ENCODE measurements at regions not wholly inside any gene's neighbourhood (a gene's known extent, or its start where the extent isn't known, plus 50 kb on each side); places are given as distances from the start of the nearest gene placed in this dataset.

GRCh38 chr12:60148831-60149230 is 553.0 kb downstream of the SLC16A7 start:
- Histone ChIP-seq H3K36me3 (ENCODE audit: control insufficient read depth in 3 of 3, insufficient read depth in 3 of 3, low read length in 3 of 3) (no peaks in the 10 kb centered on the region), H3K27me3 (ENCODE audit: control insufficient read depth in 3 of 3, insufficient read depth in 3 of 3, low read length in 3 of 3) (no peaks in the 10 kb centered on the region)

DNA sequence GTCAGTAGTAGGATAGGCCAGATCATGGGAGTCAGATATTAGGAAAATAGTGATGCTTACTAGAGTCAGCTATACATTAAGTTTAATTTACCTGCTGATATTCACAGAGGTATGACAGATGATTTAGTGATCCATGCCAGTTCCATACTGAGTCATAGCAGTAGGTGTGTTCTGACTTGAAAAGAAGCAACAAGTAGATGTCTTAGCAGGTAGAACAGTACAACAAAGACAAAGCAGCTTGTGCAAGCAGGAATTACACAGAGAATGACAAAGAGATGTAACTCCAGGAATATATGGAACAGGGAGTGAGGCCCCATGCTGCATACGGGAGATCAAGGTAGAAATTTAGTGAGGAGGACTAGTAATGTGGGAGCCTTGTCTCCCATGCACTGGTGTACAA is 556.9 kb downstream of the SLC16A7 start:
- no peak overlapping the region for H3K27ac ChIP-seq (ENCODE audit: low read depth, low read length)
- no peaks in the 10 kb centered on the region for H3K36me3 ChIP-seq (ENCODE audit: control insufficient read depth in 3 of 3, insufficient read depth in 3 of 3, low read length in 3 of 3)
- H3K4me1 ChIP-seq (ENCODE audit: control insufficient read depth in 3 of 3, insufficient read depth in 3 of 3, low read length in 3 of 3): no peaks in the 10 kb centered on the region
- H3K4me3 ChIP-seq (ENCODE audit: low read length in 3 of 3): no peak overlapping the region
- H3K27me3 ChIP-seq (ENCODE audit: control insufficient read depth in 3 of 3, insufficient read depth in 3 of 3, low read length in 3 of 3): no peaks in the 10 kb centered on the region
- no peaks in the 10 kb centered on the region for H3K9me3 ChIP-seq (ENCODE audit: control insufficient read depth in 3 of 3, low read length in 3 of 3)
- no peak overlapping the region for H3K9ac ChIP-seq (ENCODE audit: low read depth in 1 of 3, low read length in 3 of 3)

More at GRCh38 chr12:60148831-60149230, 553.0 kb downstream of the SLC16A7 start:
- H3K4me3 ChIP-seq (ENCODE audit: low read length in 3 of 3): no peak overlapping the region
- no peaks in the 10 kb centered on the region for H3K4me1 ChIP-seq (ENCODE audit: control insufficient read depth in 3 of 3, insufficient read depth in 3 of 3, low read length in 3 of 3)
- no peak overlapping the region for H3K27ac ChIP-seq (ENCODE audit: low read depth, low read length)
- H3K9me3 ChIP-seq (ENCODE audit: control insufficient read depth in 3 of 3, low read length in 3 of 3): no peaks in the 10 kb centered on the region
- no peak overlapping the region for H3K9ac ChIP-seq (ENCODE audit: low read depth in 1 of 3, low read length in 3 of 3)

GRCh38 chr12:60159761-60160160 is 563.9 kb downstream of the SLC16A7 start:
- no peak overlapping the region for H3K27ac ChIP-seq (ENCODE audit: low read depth, low read length)

GRCh38 chr12:60162988-60163720 is 567.3 kb downstream of the SLC16A7 start:
- H3K4me1 ChIP-seq (ENCODE audit: control insufficient read depth in 3 of 3, insufficient read depth in 3 of 3, low read length in 3 of 3): no peaks in the 10 kb centered on the region
- no peak overlapping the region for H3K4me3 ChIP-seq (ENCODE audit: low read length in 3 of 3)
- H3K36me3 ChIP-seq (ENCODE audit: control insufficient read depth in 3 of 3, insufficient read depth in 3 of 3, low read length in 3 of 3): no peaks in the 10 kb centered on the region
- no peak overlapping the region for H3K27ac ChIP-seq (ENCODE audit: low read depth, low read length)
- no peaks in the 10 kb centered on the region for H3K9me3 ChIP-seq (ENCODE audit: control insufficient read depth in 3 of 3, low read length in 3 of 3)
- no peak overlapping the region for H3K9ac ChIP-seq (ENCODE audit: low read depth in 1 of 3, low read length in 3 of 3)
- H3K27me3 ChIP-seq (ENCODE audit: control insufficient read depth in 3 of 3, insufficient read depth in 3 of 3, low read length in 3 of 3): no peaks in the 10 kb centered on the region

More at GRCh38 chr12:60159761-60160160, 563.9 kb downstream of the SLC16A7 start:
- Histone ChIP-seq H3K4me1 (ENCODE audit: control insufficient read depth in 3 of 3, insufficient read depth in 3 of 3, low read length in 3 of 3) (no peaks in the 10 kb centered on the region), H3K27me3 (ENCODE audit: control insufficient read depth in 3 of 3, insufficient read depth in 3 of 3, low read length in 3 of 3) (no peaks in the 10 kb centered on the region), H3K4me3 (ENCODE audit: low read length in 3 of 3) (no peak overlapping the region), H3K9me3 (ENCODE audit: control insufficient read depth in 3 of 3, low read length in 3 of 3) (no peaks in the 10 kb centered on the region), H3K9ac (ENCODE audit: low read depth in 1 of 3, low read length in 3 of 3) (no peak overlapping the region), H3K36me3 (ENCODE audit: control insufficient read depth in 3 of 3, insufficient read depth in 3 of 3, low read length in 3 of 3) (no peaks in the 10 kb centered on the region)

- Histone ChIP-seq H3K27me3 (ENCODE audit: control insufficient read depth in 3 of 3, insufficient read depth in 3 of 3, low read length in 3 of 3) (no peaks in the 10 kb centered on the region), H3K27ac (ENCODE audit: low read depth, low read length) (no peak overlapping the region), H3K4me3 (ENCODE audit: low read length in 3 of 3) (no peak overlapping the region), H3K9ac (ENCODE audit: low read depth in 1 of 3, low read length in 3 of 3) (no peak overlapping the region), H3K4me1 (ENCODE audit: control insufficient read depth in 3 of 3, insufficient read depth in 3 of 3, low read length in 3 of 3) (no peaks in the 10 kb centered on the region), H3K9me3 (ENCODE audit: control insufficient read depth in 3 of 3, low read length in 3 of 3) (no peaks in the 10 kb centered on the region), H3K36me3 (ENCODE audit: control insufficient read depth in 3 of 3, insufficient read depth in 3 of 3, low read length in 3 of 3) (no peaks in the 10 kb centered on the region)
These were observed 570.0 kb downstream of the SLC16A7 start for GRCh38 chr12:60165781-60166180.

DNA sequence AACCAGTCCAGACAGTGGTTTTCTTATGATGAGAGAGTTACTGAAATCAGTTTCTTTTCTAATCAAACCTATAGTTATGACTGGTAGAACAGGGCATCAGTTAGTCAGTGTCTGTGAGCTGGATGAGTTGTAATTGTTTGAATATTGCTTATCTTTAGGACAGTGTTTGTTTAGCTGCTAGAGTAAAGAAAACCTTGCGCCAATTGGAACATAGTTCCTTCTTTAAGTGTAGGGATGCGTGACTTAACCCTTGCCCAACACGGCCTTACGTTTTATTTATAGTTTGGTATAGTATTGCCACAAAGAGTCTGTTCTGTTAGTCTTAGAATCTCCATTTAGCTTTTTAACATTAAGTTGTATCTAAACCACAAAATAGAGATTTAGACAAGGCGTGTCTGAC is 572.6 kb downstream of the SLC16A7 start:
- no peaks in the 10 kb centered on the region for H3K4me1 ChIP-seq (ENCODE audit: control insufficient read depth in 3 of 3, insufficient read depth in 3 of 3, low read length in 3 of 3)

DNA sequence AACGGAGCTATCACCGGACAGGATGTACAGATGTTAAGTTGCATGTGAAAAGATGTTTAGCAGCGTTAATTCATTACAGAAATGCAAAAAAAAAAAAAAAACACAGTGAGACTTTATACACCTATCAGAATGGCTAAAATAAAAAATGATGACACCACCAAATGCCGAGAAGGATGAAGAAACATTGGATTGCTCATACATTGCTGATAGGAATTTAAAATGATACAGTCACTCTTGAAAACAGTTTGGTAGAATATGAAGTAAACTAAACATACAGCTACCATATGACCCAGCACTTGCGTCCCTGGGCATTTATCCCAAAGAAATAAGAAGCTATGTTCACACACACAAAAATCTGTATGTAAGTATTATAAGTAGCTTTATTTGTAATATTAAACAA is 574.1 kb downstream of the SLC16A7 start:
- H3K27ac ChIP-seq (ENCODE audit: low read depth, low read length): no peak overlapping the region
- no peak overlapping the region for H3K9ac ChIP-seq (ENCODE audit: low read depth in 1 of 3, low read length in 3 of 3)
- no peaks in the 10 kb centered on the region for H3K36me3 ChIP-seq (ENCODE audit: control insufficient read depth in 3 of 3, insufficient read depth in 3 of 3, low read length in 3 of 3)
- H3K4me1 ChIP-seq (ENCODE audit: control insufficient read depth in 3 of 3, insufficient read depth in 3 of 3, low read length in 3 of 3): no peaks in the 10 kb centered on the region
- H3K9me3 ChIP-seq (ENCODE audit: control insufficient read depth in 3 of 3, low read length in 3 of 3): no peaks in the 10 kb centered on the region
- no peaks in the 10 kb centered on the region for H3K27me3 ChIP-seq (ENCODE audit: control insufficient read depth in 3 of 3, insufficient read depth in 3 of 3, low read length in 3 of 3)
- no peak overlapping the region for H3K4me3 ChIP-seq (ENCODE audit: low read length in 3 of 3)

More for the DNA sequence above, 572.6 kb downstream of the SLC16A7 start:
- H3K9ac ChIP-seq (ENCODE audit: low read depth in 1 of 3, low read length in 3 of 3): no peak overlapping the region
- no peak overlapping the region for H3K4me3 ChIP-seq (ENCODE audit: low read length in 3 of 3)
- H3K36me3 ChIP-seq (ENCODE audit: control insufficient read depth in 3 of 3, insufficient read depth in 3 of 3, low read length in 3 of 3): no peaks in the 10 kb centered on the region
- H3K9me3 ChIP-seq (ENCODE audit: control insufficient read depth in 3 of 3, low read length in 3 of 3): no peaks in the 10 kb centered on the region
- no peaks in the 10 kb centered on the region for H3K27me3 ChIP-seq (ENCODE audit: control insufficient read depth in 3 of 3, insufficient read depth in 3 of 3, low read length in 3 of 3)
- no peak overlapping the region for H3K27ac ChIP-seq (ENCODE audit: low read depth, low read length)

- no peaks in the 10 kb centered on the region for H3K36me3 ChIP-seq (ENCODE audit: control insufficient read depth in 3 of 3, insufficient read depth in 3 of 3, low read length in 3 of 3)
- H3K4me3 ChIP-seq (ENCODE audit: low read length in 3 of 3): no peak overlapping the region
- H3K27me3 ChIP-seq (ENCODE audit: control insufficient read depth in 3 of 3, insufficient read depth in 3 of 3, low read length in 3 of 3): no peaks in the 10 kb centered on the region
- H3K4me1 ChIP-seq (ENCODE audit: control insufficient read depth in 3 of 3, insufficient read depth in 3 of 3, low read length in 3 of 3): no peaks in the 10 kb centered on the region
- no peak overlapping the region for H3K27ac ChIP-seq (ENCODE audit: low read depth, low read length)
- H3K9me3 ChIP-seq (ENCODE audit: control insufficient read depth in 3 of 3, low read length in 3 of 3): no peaks in the 10 kb centered on the region
- H3K9ac ChIP-seq (ENCODE audit: low read depth in 1 of 3, low read length in 3 of 3): no peak overlapping the region
These were observed 576.7 kb downstream of the SLC16A7 start for GRCh38 chr12:60172266-60173211.

DNA sequence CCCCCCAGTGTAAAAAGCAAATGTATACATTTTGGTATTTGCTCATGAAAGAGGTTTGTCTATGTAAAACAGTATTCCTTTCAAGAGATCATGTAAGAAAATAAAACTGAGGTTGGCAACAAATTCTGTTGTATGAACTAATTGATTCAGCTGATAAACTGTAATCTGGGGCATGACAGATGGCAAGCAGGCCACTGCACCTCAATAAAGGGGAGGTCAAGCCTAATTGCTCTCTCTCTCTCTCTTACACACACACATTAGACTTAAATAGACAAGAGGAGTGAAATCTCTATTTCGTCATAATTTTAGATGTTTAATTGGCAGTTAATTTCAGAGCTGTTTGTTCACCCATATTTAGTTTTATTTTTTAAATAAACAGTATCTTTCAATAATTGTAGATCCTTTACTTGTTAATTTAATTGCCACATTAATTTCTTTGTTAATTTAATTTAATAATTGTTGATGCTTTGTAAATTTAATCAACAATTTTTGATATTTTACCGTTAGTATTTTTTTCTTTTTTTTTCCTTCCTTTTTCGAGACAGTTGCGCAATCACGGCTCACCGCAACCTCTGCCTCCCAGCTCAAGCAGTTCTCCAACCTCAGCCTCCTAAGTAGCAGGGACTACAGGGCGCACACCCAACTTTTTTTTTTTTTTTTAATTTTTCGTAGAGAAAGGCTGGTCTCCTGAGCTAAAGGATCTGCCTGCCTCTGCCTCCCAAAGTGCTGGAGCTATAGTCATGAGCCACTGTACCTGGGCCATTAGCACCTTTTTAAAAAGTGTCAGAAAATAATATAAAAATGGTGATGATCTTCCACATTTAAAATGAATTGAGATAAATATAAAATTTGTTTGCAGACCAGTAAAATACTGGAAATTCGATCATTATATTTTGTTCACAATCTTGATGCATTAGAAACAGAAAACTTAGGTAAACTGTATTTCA is 577.7 kb downstream of the SLC16A7 start:
- Histone ChIP-seq H3K4me3 (ENCODE audit: low read length in 3 of 3) (no peak overlapping the region), H3K27ac (ENCODE audit: low read depth, low read length) (no peak overlapping the region)

More for the DNA sequence above, 577.7 kb downstream of the SLC16A7 start:
- Histone ChIP-seq H3K4me1 (ENCODE audit: control insufficient read depth in 3 of 3, insufficient read depth in 3 of 3, low read length in 3 of 3) (no peaks in the 10 kb centered on the region), H3K36me3 (ENCODE audit: control insufficient read depth in 3 of 3, insufficient read depth in 3 of 3, low read length in 3 of 3) (no peaks in the 10 kb centered on the region), H3K9ac (ENCODE audit: low read depth in 1 of 3, low read length in 3 of 3) (no peak overlapping the region), H3K9me3 (ENCODE audit: control insufficient read depth in 3 of 3, low read length in 3 of 3) (no peaks in the 10 kb centered on the region), H3K27me3 (ENCODE audit: control insufficient read depth in 3 of 3, insufficient read depth in 3 of 3, low read length in 3 of 3) (no peaks in the 10 kb centered on the region)

Data from skeletal muscle tissue (tissue), 3 donors.